ENCODE measurements at regions not wholly inside any gene's neighbourhood (a gene's known extent, or its start where the extent isn't known, plus 50 kb on each side); places are given as distances from the start of the nearest gene placed in this dataset.
"Not testable (repeated sequence)": the region's sequence is repeated elsewhere in the genome, so short reads cannot be mapped to it uniquely, and the experiment has no call there.

GRCh38 chrX:65875614-65876013 lies 164.3 kb downstream of the VSIG4 start:
- TF ChIP-seq FOSL1 (IDR thresholded peaks at IDR 0.05; ENCODE audit: insufficient read depth, low read depth, low read length); KDM1A (IDR thresholded peaks at IDR 0.05; ENCODE audit: borderline replicate concordance, low read length); TAF1 (IDR thresholded peaks at IDR 0.05; ENCODE audit: low read depth, low read length); MAX (IDR thresholded peaks at IDR 0.05); SP1 (IDR thresholded peaks at IDR 0.05; ENCODE audit: low read depth, low read length); BACH1 (IDR thresholded peaks at IDR 0.05; ENCODE audit: low read length); POLR2AphosphoS5 (IDR thresholded peaks at IDR 0.05; ENCODE audit: low read depth, low read length): not testable (repeated sequence)
- TF ChIP-seq, protein P1, sequence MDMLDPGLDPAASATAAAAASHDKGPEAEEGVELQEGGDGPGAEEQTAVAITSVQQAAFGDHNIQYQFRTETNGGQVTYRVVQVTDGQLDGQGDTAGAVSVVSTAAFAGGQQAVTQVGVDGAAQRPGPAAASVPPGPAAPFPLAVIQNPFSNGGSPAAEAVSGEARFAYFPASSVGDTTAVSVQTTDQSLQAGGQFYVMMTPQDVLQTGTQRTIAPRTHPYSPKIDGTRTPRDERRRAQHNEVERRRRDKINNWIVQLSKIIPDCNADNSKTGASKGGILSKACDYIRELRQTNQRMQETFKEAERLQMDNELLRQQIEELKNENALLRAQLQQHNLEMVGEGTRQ (IDR thresholded peaks at IDR 0.05; ENCODE audit: low read length) = not testable (repeated sequence)

Measured in H1 (cell line).